Urinary bladder (tissue), 3 donors: ENCODE measurements at regions not wholly inside any gene's neighbourhood (a gene's known extent, or its start where the extent isn't known, plus 50 kb on each side); places are given as distances from the start of the nearest gene placed in this dataset.

Experiments used
- DNase-seq: peaks from one replicate; pipeline ENCODE4 v3.0.0-alpha.2; 2015; ENCODE audit errors: extremely low spot score
- H3K27ac ChIP-seq: one replicate; pipeline ENCODE4 v1.5.1; 2013; ENCODE audit warnings: low read depth, mild to moderate bottlenecking, moderate library complexity
- H3K36me3 ChIP-seq: one replicate; pipeline ENCODE4 v1.6.1; 2013; ENCODE audit warnings: mild to moderate bottlenecking, moderate library complexity; ENCODE audit not compliant: insufficient read depth
- H3K4me1 ChIP-seq: one replicate; pipeline ENCODE4 v1.6.1; 2013; ENCODE audit warnings: mild to moderate bottlenecking, moderate library complexity; ENCODE audit not compliant: insufficient read depth
- H3K4me3 ChIP-seq: one replicate; pipeline ENCODE4 v1.5.1; 2013; ENCODE audit warnings: low read depth, low read length
- WGBS: extraction: QIAGEN DNeasy Blood & Tissue Kit; methylation state at CpG from one replicate; pipeline ENCODE4 v1.1.7; 2013; 5-methylcytosine and 5-hydroxymethylcytosine counted together
- donor health status: healthy with polysubstance abuse.
- donor health status: healthy.

DNA sequence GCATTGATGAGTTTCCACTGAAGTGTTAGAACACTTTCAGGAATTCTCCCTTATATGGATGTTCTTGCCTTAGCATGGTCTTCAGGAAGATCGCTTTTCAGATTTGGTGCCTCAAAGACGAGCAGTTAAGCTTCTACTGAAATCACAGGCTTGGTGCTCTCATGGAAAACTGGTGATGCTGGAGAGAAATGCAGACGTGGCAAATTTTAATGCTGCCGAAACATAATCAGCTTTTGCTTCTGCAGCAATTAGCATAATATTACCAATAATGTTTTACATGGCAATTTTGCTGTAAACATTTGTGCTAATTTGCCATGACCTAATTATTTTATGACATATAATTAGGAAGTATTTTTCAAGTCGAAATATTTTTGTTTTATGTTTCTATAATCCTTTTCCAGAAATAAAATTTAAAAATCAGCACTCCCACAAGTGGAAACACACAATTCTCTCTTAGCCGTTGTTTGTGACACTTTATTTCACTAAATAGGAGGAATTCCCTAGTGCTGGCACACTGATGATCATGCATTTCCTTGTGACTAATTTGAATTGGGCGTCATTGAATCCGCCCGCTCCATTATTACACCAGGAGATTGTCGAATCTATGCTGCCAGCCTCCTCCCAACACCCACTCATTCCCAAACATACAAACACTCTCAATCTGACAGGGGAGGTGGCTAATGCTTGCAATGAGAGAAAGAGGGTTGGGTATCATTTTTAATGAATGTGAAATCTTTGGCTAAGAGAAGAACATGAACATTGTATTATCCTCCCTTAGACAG, 506.8 kb upstream of the PPP2R3A start:
- WGBS, result 66% methylated on average over 10 of the region's 10 CpGs
- DNase-seq, result no peak
- Histone ChIP-seq H3K36me3 (no peaks in the 10 kb centered on the region), H3K4me1 (no peaks in the 10 kb centered on the region), H3K27ac (no peak overlapping the region), H3K4me3 (no peak overlapping the region)

DNA sequence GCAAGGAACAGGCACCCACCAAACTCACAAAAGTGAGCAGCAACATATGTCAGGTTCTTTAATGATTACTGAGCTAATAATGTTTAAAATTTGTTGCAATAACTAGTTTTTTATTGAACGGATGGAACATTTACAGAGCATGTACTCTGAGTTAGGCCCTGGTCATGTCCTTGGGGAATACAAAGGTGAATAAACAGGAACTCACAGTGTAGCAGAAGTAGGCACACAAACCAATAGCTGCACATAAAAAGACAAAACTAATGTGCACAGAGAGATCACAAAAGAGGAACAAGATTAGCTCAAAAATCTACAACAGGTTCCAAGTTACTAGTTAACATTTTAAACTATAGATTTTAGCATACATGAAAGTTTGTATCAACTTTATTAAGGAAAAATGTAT, 505.3 kb upstream of the PPP2R3A start:
- DNase-seq, result no peak
- H3K27ac ChIP-seq, result no peak overlapping the region
- no peak overlapping the region for H3K4me3 ChIP-seq
- H3K36me3 ChIP-seq, result no peaks in the 10 kb centered on the region
- H3K4me1 ChIP-seq, result no peaks in the 10 kb centered on the region
- 73% methylated on average over 1 of the region's 1 CpG for WGBS

DNA sequence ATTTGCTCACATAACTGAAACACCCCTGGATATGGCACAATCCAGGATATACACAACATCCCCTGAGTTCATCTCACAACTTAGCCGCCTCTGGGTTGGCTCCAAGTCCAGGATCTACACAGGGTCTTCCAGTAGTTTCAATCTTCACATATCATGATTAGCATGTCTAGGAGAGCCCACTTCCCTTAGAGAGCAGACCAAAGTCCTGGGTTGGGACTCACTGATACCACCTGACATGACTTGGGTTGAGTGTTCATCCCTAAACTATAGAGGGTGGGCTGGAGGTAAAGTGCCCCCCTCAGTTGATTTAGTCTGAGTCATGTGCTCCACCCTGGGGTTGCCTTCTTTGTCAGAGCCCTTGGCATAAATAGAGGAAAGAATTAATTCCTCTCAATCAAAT, 493.6 kb upstream of the PPP2R3A start:
- no peak for DNase-seq
- H3K4me1 ChIP-seq, result no peaks in the 10 kb centered on the region
- H3K36me3 ChIP-seq, result no peaks in the 10 kb centered on the region
- H3K4me3 ChIP-seq, result no peak overlapping the region
- 86% methylated on average over 1 of the region's 1 CpG for WGBS
- no peak overlapping the region for H3K27ac ChIP-seq

DNA sequence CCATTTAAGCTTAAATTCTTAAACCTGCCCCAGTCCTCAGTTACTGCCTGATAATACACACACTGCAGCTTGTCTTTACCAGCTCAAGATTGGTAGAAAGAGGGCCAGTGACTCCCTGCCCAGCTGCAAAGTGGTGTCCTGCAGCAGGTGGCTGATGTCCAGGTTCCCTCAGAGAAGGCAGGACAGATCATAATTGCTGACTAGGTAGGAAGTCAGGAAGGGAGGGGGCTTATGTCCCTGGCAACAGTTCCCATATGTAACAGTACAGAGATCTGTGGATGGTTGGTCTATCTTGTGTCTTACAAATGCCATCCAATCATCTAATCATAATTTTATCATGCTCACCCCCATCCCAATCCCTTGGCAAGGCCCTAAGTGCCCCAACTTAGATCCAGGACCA, 492.1 kb upstream of the PPP2R3A start:
- Histone ChIP-seq H3K4me1 (no peaks in the 10 kb centered on the region), H3K36me3 (no peaks in the 10 kb centered on the region), H3K27ac (no peak overlapping the region), H3K4me3 (no peak overlapping the region)
- DNase-seq, result no peak

DNA sequence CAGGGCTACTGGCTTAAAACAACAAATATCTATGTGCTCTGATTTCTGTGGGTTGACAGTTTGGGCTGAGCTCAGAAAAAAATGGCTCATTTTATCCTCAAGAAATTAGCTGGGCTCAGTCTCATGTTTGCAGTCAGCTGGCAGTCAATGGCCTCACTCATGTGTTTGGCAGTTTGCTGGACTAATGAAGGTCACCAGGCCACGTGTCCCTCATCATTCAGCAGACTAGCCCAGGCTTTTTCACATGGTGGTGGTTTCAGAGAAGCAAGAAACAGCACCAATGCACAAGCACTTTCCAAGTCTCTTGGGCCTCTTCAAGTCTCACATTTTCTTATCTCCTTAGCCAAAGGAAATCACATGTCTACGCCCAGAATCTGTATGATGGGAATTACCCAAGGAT, 478.3 kb upstream of the PPP2R3A start:
- Histone ChIP-seq H3K4me3 (no peak overlapping the region), H3K4me1 (no peaks in the 10 kb centered on the region), H3K36me3 (no peaks in the 10 kb centered on the region), H3K27ac (no peak overlapping the region)
- no peak for DNase-seq
- 50% methylated on average over 2 of the region's 2 CpGs for WGBS

DNA sequence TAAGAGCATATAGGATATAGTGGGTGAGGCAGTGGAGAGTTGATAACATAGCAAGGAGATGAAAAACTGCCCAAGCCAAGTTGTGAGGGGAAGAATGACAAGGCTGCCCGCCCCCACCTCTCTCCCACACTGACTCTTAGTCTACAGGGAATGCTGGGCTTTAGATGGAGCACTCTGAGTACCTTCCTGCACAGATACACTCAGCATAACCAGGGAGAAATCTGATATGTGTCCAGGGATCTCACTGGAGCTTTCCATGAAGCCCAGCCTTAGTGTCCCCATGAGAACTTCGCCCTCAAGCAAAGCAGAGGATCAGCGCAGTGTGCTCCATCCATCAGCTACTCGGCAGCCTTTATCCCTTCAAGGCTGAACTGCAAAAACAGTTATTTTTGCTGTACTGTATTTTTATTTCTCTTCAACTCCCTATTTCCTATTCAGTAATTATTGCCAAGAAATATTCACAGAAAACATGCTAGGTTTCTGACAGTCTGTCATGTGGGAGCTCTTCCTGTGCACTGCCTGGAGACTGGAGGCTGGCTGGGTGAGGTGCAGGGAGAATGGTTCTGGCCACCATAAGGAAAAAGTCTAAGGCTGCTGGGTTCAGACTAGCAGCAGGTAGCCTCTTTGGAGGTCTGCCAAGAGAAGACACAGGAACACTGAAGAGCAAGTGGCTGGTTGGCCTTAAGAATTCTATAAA, 475.2 kb upstream of the PPP2R3A start:
- 83% methylated on average over 4 of the region's 4 CpGs for WGBS
- no peaks in the 10 kb centered on the region for H3K36me3 ChIP-seq
- H3K4me3 ChIP-seq, result no peak overlapping the region
- H3K4me1 ChIP-seq, result no peaks in the 10 kb centered on the region
- no peak overlapping the region for H3K27ac ChIP-seq
- DNase-seq, result no peak

DNA sequence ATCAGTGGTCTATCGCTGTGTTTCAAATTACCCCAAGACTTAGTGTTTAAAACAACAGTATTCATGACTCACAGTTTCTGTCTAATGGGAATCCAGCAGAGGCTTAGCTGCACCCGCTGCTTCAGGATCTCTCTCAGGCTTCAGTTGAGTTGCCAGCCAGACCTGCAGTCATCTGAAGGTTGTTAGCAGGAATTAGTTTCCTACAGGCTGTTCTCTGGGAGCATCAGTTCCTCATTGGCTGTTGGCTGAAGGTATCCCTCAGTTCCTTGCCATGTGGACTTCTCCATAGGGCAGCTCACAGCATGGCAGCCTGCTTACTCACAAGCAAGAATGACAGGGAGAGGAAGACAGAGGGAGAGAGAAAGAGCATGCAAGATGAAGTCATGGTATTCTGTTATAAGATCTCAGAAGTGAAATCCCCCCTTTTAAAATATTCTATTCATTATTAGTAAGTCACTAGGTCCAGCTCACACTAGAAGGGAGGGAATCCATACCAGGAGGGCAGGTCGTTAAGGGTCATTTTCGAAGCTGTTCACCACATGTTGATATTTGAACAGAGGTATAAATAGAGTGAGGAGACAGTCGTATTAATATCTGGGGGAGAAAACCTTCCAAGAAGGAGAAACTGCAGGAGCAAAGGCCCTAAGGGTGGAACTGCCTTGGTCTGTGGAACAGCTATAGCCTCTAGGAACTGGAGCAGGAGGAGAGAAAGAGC, 473.9 kb upstream of the PPP2R3A start:
- H3K27ac ChIP-seq, result no peak overlapping the region
- H3K4me3 ChIP-seq, result no peak overlapping the region
- DNase-seq, result no peak
- H3K4me1 ChIP-seq, result no peaks in the 10 kb centered on the region
- 70% methylated on average over 5 of the region's 5 CpGs for WGBS
- H3K36me3 ChIP-seq, result no peaks in the 10 kb centered on the region

DNA sequence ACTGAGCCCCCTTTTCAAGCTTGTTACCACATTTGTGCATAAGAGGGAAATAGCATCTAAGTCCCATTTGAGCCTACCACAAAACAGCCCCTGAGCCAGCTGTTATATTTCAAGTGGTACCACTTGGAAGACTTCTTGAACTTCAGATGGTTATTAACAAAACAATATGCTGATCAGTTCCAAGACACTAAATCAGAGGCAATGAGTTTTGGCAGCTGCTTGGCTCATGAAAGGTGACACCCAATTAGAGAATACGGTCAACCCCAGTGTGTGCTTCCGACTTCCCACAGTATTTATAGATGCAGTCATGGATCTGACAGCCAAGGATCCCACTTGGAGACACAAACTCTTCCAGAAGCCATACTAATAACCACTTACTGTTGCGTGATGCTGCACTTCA, 469.6 kb upstream of the PPP2R3A start:
- whole genome bisulfite sequencing, result 52% methylated on average over 3 of the region's 3 CpGs
- Histone ChIP-seq H3K27ac (no peak overlapping the region), H3K36me3 (no peaks in the 10 kb centered on the region), H3K4me1 (no peaks in the 10 kb centered on the region), H3K4me3 (no peak overlapping the region)
- no peak for DNase-seq

DNA sequence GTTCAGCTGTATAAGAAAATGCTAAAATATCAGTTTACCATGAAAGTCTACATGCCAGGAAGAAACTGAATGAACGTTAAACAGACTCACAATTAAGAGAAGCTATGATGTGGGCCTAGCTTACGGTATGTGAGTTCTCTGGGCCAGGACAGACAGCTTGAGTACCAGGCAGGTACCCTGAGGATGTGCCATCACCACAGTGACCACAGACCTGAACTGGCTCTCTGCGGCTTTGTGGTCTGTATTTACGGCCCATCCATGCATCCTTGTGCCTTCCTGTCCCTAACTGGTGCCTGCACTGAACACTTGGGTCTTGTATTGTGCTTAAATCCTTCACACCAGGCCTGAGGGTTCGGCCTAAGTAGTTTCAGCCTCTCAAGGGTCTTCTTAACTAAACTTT, 467.5 kb upstream of the PPP2R3A start:
- DNase-seq, result no peak
- H3K4me3 ChIP-seq, result no peak overlapping the region
- no peaks in the 10 kb centered on the region for H3K36me3 ChIP-seq
- 83% methylated on average over 5 of the region's 5 CpGs for WGBS
- no peak overlapping the region for H3K27ac ChIP-seq
- H3K4me1 ChIP-seq, result no peaks in the 10 kb centered on the region

DNA sequence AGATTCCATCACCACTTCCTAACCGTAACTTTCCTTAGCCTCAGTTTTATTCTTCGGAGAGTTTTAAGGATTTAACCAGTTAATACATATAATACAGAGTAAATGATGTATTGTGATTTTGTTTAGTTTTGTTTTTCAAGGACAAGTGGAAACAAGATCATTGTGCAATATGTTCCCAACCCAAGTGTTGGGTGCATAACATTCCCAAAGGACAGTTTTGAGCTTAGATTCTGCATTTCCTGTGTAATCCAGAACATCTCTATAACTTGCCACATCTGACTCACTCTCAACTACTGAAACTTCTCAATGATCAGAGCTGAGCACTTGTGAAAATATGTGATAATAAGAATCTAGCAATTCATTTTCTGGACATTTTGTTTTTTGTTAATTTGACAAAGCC, 466.1 kb upstream of the PPP2R3A start:
- DNase-seq, result no peak
- H3K4me3 ChIP-seq, result no peak overlapping the region
- H3K27ac ChIP-seq, result no peak overlapping the region
- 95% methylated on average over 2 of the region's 2 CpGs for WGBS
- no peaks in the 10 kb centered on the region for H3K36me3 ChIP-seq
- H3K4me1 ChIP-seq, result no peaks in the 10 kb centered on the region

DNA sequence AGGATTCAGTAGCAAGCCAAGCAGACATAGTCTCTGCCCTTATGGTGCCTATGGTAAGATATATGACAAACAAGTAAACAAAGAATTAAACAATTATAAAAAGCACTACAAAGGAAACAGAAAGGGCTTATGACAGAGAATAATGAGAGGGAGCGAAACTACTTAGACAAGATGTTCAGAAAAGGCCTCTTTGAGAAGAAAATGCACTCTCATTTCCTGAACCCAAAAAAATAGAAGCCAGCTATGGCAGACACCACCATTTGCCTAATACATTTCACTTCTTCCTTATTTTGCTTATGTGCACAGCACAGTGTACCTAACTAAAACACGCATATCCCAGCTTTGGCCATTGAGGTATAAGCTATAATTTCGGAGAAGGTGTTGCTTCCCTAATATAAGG, 465.5 kb upstream of the PPP2R3A start:
- DNase-seq, result no peak
- H3K4me3 ChIP-seq, result no peak overlapping the region
- no peak overlapping the region for H3K27ac ChIP-seq
- 88% methylated on average over 3 of the region's 3 CpGs for WGBS
- no peaks in the 10 kb centered on the region for H3K4me1 ChIP-seq
- H3K36me3 ChIP-seq, result no peaks in the 10 kb centered on the region

DNA sequence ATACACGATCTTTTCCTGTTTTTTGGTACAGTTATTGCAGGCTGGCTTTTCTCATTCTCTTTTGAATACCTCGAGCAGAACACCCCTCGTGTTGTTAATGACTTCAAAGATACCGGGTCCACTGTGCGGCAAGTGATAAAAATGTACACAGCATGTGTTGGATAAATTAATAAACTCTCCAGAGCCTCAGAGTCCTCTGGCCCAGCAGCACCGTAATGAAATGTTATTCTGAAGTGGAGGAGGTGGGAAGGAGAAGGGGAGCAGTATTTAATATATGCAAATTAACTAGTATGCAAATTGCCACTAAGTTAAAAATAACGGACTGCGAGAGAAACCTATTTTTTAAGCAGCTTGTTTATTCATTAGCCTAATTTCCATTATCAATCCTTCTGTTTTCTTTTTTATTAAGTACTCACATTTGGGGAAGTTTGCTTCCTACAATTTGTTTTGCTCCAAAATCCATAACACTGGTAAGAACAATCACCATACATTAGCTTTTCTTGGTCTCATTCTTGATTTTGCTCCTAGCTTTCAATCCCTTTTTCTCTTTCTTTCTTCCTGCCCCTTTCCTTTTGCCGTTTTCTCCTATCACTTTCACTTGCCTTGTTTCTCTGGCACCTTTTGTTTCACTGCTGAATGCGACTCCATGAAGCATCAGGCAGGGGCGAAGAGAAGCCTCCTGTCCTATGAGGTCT, 462.3 kb upstream of the PPP2R3A start:
- H3K27ac ChIP-seq, result no peak overlapping the region
- H3K4me3 ChIP-seq, result no peak overlapping the region
- no peaks in the 10 kb centered on the region for H3K36me3 ChIP-seq
- WGBS, result 57% methylated on average over 11 of the region's 11 CpGs
- no peak for DNase-seq
- no peaks in the 10 kb centered on the region for H3K4me1 ChIP-seq

DNA sequence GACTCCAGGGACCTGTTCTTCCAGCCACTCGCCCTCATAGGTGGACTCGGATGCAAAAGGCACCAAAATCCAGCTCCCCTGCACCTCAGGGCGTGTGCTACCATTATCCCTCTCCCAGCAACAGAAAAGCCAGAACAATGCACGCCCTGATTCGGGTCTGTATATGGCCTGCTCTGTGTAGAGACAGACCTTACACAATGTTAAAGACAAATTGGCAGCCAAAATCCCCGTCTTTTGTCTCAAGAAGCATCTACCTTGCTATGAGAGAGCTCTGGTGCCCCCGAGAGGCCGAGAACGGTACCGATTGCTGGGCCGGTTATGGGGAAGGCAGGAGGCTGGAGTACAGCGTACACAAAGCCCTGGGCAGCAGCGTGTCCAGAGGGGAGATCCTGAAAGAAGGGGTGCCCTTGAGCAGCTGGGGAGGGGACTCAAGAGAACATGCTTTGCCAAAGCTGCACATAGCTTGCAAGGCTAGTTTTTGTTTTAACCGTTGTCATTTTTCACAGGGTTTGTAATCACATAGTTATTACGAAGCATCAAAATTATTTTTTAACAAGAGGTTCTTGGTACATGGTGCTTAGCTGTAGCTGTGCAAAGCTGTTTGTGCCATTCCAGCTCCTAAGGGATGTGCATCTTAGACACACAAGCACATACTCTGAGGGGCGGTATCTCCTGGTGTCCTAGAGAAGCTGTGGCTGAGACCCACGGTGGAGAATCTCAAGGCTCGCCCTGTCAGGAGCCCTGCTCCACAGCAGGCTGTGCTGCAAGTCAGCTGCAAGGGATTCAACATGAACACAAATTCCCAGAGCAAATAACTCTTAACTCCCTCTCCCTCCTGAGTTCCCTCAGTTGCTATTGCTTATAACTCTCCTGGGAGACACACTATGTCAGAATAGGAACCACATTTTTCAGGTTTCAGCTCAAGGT, 461.5 kb upstream of the PPP2R3A start:
- Histone ChIP-seq H3K4me3 (no peak overlapping the region), H3K27ac (no peak overlapping the region), H3K36me3 (no peaks in the 10 kb centered on the region), H3K4me1 (no peaks in the 10 kb centered on the region)
- peak; percentile 46 for DNase-seq
- 26% methylated on average over 18 of the region's 18 CpGs for WGBS
